GM19328 (cell line): ENCODE measurements at regions not wholly inside any gene's neighbourhood (a gene's known extent, or its start where the extent isn't known, plus 50 kb on each side); places are given as distances from the start of the nearest gene placed in this dataset.
"Not testable (repeated sequence)": the region's sequence is repeated elsewhere in the genome, so short reads cannot be mapped to it uniquely, and the experiment has no call there.

Source experiments
- ATAC-seq: cut with Tn5 transposase; IDR thresholded peaks from one replicate; pipeline ENCODE4 v1.9.1; 2021; ENCODE audit warnings: mild to moderate bottlenecking, moderate library complexity; ENCODE audit not compliant: unreplicated experiment

- ATAC-seq, result peak; percentile 95
Measured at GRCh38 chr1:101128211-101128727, 102.7 kb upstream of the DPH5 start.

- no peak for ATAC-seq
Measured at GRCh38 chr1:101124405-101124804, 98.8 kb upstream of the DPH5 start.

DNA sequence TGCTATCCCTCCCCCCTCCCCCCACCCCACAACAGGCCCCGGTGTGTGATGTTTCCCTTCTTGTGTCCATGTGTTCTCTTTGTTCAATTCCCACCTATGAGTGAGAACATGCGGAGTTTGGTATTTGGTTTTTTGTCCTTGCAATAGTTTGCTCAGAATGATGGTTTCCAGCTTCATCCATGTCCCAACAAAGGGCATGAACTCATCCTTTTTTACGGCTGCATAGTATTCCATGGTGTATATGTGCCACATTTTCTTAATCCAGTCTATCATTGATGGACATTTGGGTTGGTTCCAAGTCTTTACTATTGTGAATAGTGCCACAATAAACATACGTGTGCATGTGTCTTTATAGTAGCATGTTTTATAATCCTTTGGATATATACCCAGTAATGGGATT is 98.3 kb upstream of the DPH5 start:
- not testable (repeated sequence) for ATAC-seq

- peak; percentile 89 for ATAC-seq
Measured at GRCh38 chr1:101122452-101123166, 97.0 kb upstream of the DPH5 start.

DNA sequence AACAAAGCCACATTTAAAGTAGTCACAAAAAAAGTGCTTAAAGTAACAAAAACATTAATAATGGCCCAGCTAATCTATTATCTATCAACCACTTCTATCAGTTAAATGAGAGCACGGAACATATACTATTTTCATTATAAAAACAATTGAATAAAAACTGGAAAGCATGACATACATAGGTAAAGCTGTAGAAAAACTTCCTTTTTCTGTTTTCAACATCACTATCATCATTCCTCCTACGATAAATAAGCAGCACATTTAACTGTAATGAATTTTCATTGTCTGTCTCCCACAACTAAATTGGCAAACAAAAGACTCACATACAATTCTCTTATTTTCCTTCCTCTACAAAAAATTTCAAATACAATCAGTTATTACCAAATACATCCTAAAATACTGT is 96.4 kb upstream of the DPH5 start:
- ATAC-seq, result no peak

DNA sequence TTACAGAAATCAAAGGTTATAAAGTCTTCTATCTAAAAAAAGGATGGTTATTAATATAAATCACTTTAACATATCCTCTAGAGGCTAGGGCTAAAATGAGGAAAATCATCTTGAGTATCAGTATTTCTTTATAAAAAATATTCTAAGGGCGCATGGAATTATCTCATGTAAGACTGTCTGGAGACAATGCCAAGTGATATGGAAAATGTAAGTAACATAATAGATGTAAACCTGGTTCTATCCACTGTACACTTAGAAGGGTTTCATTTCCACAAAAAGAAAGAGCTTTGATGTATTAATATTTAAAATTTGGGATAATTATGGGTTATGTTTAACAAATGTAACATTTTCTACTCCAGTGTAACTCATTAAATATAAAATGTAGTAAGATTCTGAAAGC is 95.9 kb upstream of the DPH5 start:
- ATAC-seq, result no peak

DNA sequence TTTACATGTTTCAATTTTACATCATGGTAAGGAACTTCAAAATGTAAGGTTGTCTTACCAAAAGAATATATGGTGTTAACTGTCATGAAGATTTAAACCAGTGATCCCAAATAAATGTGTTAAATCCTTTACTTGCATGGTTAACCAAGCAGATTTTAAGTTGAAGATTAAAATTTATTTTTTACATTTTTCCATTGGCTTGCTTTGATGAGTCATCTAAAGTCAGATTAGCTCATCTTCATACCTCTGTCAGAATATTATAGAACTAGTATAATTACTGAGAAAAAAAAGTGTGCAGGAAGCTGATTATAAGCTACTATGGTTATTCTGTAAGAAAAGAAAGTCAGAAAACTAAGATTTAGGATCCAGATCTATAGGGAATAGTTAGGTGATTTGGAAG is 95.3 kb upstream of the DPH5 start:
- ATAC-seq, result no peak

GRCh38 chr1:101119289-101119688 is 93.7 kb upstream of the DPH5 start:
- no peak for ATAC-seq

GRCh38 chr1:101116006-101116405 is 90.4 kb upstream of the DPH5 start:
- ATAC-seq, result no peak

DNA sequence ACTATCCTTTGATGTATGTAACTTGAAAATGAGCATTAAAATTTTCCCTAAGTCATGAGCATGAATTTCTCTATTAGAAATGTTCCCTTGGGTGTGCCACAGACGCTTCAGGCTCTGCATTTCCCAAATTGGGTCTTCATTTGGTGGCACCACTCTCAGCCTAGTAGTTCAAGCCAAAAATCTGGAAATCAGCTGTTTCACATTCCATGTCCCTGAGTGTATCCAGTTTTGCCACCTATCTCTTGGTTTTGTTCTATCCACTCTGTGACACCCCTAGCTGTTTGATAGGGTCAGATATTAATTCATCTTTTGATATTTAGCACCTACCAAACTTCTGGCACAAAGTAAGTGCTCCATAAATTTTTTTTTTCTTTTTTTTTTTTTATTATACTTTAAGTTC is 89.5 kb upstream of the DPH5 start:
- no peak for ATAC-seq

DNA sequence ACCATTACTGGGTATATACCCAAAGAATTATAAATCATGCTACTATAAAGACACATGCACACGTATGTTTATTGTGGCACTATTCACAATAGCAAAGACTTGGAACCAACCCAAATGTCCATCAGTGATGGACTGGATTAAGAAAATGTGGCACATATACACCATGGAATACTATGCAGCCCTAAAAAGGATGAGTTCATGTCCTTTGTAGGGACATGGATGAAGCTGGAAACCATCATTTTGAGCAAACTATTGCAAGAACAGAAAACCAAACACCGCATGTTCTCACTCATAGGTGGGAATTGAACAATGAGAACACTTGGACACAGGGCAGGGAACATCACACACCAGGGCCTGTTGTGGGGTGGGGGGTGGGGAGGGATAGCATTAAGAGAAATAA is 88.5 kb upstream of the DPH5 start:
- ATAC-seq, result not testable (repeated sequence)

GRCh38 chr1:101112051-101112780 is 86.6 kb upstream of the DPH5 start:
- peak; percentile 92 for ATAC-seq

GRCh38 chr1:101111461-101111860 is 85.9 kb upstream of the DPH5 start:
- ATAC-seq, result no peak

GRCh38 chr1:101109791-101110190 is 84.2 kb upstream of the DPH5 start:
- ATAC-seq, result no peak

DNA sequence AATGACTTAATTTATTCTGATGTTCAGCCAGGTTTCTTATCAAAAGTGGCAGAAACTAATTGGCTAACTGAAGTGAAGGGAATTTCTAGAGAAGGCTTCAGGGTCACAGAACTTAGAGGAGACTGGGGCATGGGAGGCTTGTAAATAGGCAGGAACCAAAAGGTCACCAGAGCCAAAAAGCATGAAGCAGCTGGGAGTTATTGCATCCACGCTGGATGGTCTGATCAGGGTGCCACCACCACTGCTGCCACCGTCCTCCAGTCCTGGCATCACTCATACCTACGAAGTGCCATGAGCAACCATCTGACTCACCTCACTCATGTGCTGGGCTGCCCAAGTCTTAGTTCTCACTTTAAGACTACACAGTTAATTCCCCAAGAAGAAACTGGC is 82.5 kb upstream of the DPH5 start:
- ATAC-seq, result no peak

- ATAC-seq, result no peak
Measured at GRCh38 chr1:101107496-101108110, 82.0 kb upstream of the DPH5 start.

DNA sequence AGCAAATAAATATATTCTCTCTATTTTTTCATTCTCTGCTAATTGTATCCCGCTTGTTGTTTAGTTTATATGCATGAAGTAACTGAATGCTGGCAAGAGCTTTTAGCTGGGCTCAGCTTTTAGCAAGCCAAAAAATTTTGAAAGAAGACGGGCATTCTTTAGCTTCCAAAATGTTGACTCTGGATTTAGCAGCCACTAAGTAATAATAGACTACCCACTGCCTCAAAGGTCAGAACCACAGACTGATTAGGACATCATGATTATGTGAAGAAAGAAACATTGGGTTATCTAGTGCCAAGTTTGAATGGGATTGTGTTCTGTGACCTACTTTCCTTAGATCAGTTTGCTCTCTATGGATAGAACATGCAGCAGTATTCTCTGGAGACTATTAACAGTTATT is 80.3 kb upstream of the DPH5 start:
- ATAC-seq, result no peak

GRCh38 chr1:101102426-101103156 is 77.0 kb upstream of the DPH5 start:
- ATAC-seq, result no peak

DNA sequence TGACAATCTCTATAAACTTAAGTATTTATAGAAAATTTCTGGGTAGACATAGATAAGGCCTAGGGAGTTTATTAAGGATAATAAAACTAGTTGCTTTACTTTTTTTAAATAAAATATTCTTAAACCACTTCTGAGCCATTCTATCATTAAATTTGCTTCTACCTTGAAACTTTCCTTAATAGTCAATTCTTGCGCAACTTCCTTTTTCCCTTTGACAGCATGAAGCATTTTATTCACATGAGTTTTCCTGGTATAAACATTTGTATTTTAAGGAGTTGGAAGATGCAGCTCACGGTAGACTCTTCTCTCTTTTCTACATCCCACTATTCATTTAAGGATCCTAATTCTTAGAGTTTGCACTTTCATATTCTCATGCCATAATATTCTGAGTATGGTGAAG is 75.8 kb upstream of the DPH5 start:
- ATAC-seq, result no peak

- no peak for ATAC-seq
Measured at GRCh38 chr1:101100674-101101073, 75.1 kb upstream of the DPH5 start.

DNA sequence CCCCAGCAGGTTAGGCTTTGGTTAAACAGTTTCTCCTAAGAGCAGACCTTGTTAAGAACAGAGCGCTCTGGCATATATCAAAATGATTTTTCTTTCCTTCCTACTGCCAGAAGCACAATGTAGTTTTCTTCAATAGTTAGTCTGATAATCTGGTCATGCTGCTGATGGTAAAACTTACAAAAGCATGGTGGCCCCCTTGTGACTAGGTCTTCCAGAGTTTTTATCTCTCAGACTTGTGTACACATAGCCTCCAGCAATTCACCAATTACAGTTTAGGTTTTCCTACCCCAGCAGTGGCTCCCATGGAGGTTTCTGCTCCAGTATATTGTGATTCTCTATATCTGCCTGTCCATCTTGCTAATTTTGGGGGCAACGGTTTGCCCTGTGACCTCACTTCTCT is 73.3 kb upstream of the DPH5 start:
- no peak for ATAC-seq
